K562 (cell line): ENCODE measurements at regions not wholly inside any gene's neighbourhood (a gene's known extent, or its start where the extent isn't known, plus 50 kb on each side); places are given as distances from the start of the nearest gene placed in this dataset.

ENCODE experiments used
- FOSL1 ChIP-seq: fragments of 200-800 bp; sonication (Bioruptor generic); conservative IDR thresholded peaks from 2 replicates; pipeline ENCODE4 v1.6.1; 2016; ENCODE audit warnings: missing genetic modification characterization, missing compliant biosample characterization
- U2AF1 ChIP-seq: fragments of 200-400 bp; formaldehyde crosslinking; optimal IDR thresholded peaks from 2 replicates; pipeline ENCODE3; 2017; ENCODE audit warnings: mild to moderate bottlenecking, low read depth, low read length, moderate library complexity
- XRCC5 ChIP-seq: fragments of 200-400 bp; formaldehyde crosslinking; IDR thresholded peaks from 2 replicates; pipeline ENCODE4 v1.6.1; 2017; ENCODE audit warnings: low read depth, mild to moderate bottlenecking, low read length
- ZSCAN29 ChIP-seq: fragments of 450-650 bp; IDR thresholded peaks from 2 replicates; pipeline ENCODE4 v1.6.1; 2017
- TF ChIP-seq, protein P1 (sequence below): sonication (generic); formaldehyde crosslinking; IDR thresholded peaks from 2 replicates; pipeline ENCODE4 v1.8.0; 2022; ENCODE audit warnings: mild to moderate bottlenecking, missing genetic modification reagents
- TF ChIP-seq, protein P2 (sequence below): fragments of 200-800 bp; sonication (Bioruptor generic); IDR thresholded peaks from 2 replicates; pipeline ENCODE4 v1.6.1; 2017; ENCODE audit warnings: missing genetic modification characterization, missing compliant biosample characterization

DNA sequence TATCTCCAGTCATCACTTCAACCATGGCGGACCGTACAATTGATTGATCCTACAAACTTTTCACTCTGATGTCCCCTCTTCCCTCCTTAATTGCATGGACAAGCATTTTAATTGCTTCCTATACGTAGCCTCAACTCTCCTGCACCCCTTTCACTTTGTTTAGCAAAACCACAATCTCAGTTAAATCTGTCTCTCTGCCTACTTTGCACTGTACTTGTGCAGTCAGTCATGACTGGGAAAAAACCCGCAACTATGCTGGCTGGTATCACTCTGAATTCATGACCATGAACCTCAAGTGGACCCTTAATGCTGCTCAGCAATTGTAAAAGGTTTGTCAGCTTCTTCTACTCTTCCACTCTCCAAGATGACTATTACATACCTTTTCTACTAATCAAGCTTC is 51.7 kb upstream of the AFF2 start (continued):
- TF ChIP-seq, protein P1, sequence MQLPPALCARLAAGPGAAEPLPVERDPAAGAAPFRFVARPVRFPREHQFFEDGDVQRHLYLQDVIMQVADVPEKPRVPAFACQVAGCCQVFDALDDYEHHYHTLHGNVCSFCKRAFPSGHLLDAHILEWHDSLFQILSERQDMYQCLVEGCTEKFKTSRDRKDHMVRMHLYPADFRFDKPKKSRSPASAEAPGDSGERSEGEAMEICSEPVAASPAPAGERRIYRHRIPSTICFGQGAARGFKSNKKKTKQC (CRISPR knock-in tag): no peak
- TF ChIP-seq ZSCAN29 (no peak), XRCC5 (no peak), U2AF1 (no peak), FOSL1 (tag) (no peak)
- TF ChIP-seq, protein P2, sequence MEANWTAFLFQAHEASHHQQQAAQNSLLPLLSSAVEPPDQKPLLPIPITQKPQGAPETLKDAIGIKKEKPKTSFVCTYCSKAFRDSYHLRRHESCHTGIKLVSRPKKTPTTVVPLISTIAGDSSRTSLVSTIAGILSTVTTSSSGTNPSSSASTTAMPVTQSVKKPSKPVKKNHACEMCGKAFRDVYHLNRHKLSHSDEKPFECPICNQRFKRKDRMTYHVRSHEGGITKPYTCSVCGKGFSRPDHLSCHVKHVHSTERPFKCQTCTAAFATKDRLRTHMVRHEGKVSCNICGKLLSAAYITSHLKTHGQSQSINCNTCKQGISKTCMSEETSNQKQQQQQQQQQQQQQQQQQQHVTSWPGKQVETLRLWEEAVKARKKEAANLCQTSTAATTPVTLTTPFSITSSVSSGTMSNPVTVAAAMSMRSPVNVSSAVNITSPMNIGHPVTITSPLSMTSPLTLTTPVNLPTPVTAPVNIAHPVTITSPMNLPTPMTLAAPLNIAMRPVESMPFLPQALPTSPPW (CRISPR knock-in tag): no peak
